Spinal cord (tissue), 9 donors: ENCODE measurements at regions not wholly inside any gene's neighbourhood (a gene's known extent, or its start where the extent isn't known, plus 50 kb on each side); places are given as distances from the start of the nearest gene placed in this dataset.
A peak's percentile ranks its signal among the peaks of the same experiment; 100 is the strongest.
"Not testable (repeated sequence)": the region's sequence is repeated elsewhere in the genome, so short reads cannot be mapped to it uniquely, and the experiment has no call there.

Source experiments
- DNase-seq, 6 donors: peaks; one replicate each; pipeline versions ENCODE4 v3.0.0 to v3.0.0-alpha.2; 2013 to 2015; ENCODE audit warnings: low spot score in 6 of 6, low read depth in 4 of 6
- H3K27ac ChIP-seq: one replicate; pipeline ENCODE4 v1.5.1; 2013; ENCODE audit warnings: low read depth, low read length, control low read depth
- H3K27me3 ChIP-seq: one replicate; pipeline ENCODE4 v1.6.1; 2013; ENCODE audit warnings: low read length; ENCODE audit not compliant: control insufficient read depth, insufficient read depth
- H3K36me3 ChIP-seq: one replicate; pipeline ENCODE4 v1.6.1; 2013; ENCODE audit warnings: low read length; ENCODE audit not compliant: control insufficient read depth, insufficient read depth
- H3K4me1 ChIP-seq: one replicate; pipeline ENCODE4 v1.6.1; 2013; ENCODE audit warnings: low read length; ENCODE audit not compliant: control insufficient read depth, insufficient read depth
- H3K4me3 ChIP-seq: one replicate; pipeline ENCODE4 v1.5.1; 2013; ENCODE audit warnings: low read depth, low read length, control low read depth
- H3K9me3 ChIP-seq: one replicate; pipeline ENCODE4 v1.6.1; 2013; ENCODE audit warnings: low read length; ENCODE audit not compliant: control insufficient read depth, insufficient read depth
- WGBS: methylation state at CpG from one replicate; pipeline ENCODE4 v1.1.5; 2013; ENCODE audit warnings: missing lambda C conversion rate; ENCODE audit not compliant: insufficient coverage; 5-methylcytosine and 5-hydroxymethylcytosine counted together
- donor health status: healthy.

DNA sequence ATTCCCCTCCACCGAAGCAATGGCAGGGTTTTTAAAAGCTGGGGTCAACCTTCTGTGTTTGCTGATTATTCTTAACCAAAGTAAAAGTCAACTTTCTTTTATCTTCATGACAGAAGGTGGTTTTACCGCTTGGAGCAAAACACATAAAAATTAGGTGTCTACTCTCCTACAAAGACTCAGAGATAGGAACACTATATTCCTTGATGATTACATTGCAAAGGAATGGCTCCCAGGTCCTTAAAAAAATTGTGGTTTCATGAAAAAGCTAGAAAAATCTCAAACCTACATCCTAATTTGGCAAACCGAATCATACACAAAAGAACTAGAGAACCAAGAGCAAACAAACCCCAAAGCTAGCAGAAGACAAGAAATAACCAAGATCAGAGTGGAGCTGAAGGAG is 760.4 kb upstream of the PCDH20 start:
- Histone ChIP-seq H3K27me3 (no peaks in the 10 kb centered on the region), H3K4me1 (no peaks in the 10 kb centered on the region), H3K36me3 (no peaks in the 10 kb centered on the region), H3K9me3 (no peaks in the 10 kb centered on the region), H3K27ac (no peak overlapping the region), H3K4me3 (no peak overlapping the region)
- WGBS: no CpG with 5 or more reads among the region's 3 CpGs
- DNase-seq: no peak

DNA sequence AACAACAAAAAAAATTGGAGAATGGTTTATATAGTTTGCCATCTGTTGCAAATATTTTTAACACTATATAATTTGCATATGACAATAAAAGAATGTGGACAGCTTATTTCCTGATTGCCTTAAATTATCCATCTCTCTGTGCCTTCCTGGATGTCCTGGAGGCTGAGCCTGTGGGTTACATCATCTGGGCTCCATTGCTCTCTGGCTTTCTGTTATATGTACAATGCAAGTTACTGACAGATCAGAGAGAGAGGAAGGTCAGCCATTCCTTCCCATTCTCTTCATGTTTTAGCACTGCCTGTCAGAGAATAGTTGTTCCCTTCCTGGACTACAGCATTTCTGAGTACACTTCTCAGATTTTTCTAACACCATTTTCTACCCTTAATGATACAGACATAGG is 758.3 kb upstream of the PCDH20 start:
- peak in 1 of 6 donors; percentile 7 for DNase-seq
- Histone ChIP-seq H3K36me3 (no peaks in the 10 kb centered on the region), H3K4me1 (no peaks in the 10 kb centered on the region), H3K4me3 (no peak overlapping the region), H3K27me3 (no peaks in the 10 kb centered on the region), H3K27ac (no peak overlapping the region), H3K9me3 (no peaks in the 10 kb centered on the region)

DNA sequence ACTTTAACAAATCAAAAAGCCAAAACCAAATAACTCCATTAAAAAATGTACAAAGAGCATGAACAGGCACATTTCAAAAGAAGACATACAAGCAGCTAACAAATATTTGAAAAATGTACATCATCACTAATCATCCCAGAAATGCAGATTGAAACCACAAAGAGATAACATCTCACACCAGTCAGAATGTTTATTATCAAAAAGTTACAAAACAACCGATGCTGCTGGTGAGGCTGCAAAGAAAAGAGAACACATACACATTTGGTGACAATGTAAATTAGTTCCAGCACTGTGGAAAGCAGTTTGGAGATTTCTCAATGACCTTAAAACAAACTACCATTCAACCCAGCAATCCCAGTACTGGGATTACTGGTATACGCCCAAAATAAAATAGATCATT is 756.0 kb upstream of the PCDH20 start:
- Histone ChIP-seq H3K36me3 (no peaks in the 10 kb centered on the region), H3K4me1 (no peaks in the 10 kb centered on the region), H3K27ac (no peak overlapping the region), H3K9me3 (no peaks in the 10 kb centered on the region), H3K4me3 (no peak overlapping the region), H3K27me3 (no peaks in the 10 kb centered on the region)
- no CpG with 5 or more reads among the region's 2 CpGs for WGBS
- no peak for DNase-seq

DNA sequence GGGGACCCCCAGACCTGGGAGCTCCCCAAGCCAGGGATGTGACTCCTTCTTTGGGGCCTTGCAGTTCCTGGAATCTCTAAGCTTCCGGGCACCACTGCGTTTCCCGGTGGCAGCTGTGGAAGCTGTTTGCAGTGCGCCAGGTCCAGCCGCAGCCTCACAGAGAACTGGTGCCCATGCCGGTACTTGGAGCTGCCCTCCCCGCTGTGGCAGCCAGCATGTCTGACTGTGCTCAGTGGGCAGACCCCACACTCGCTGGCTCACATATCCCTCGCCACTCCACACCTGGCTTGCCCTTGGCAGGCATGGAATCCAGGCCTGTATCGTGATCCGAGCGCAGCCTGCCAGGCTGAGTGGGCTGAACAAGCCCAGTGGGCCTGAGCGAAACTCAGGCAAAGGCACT is 753.2 kb upstream of the PCDH20 start:
- no peak overlapping the region for H3K4me3 ChIP-seq
- H3K4me1 ChIP-seq: no peaks in the 10 kb centered on the region
- H3K9me3 ChIP-seq: no peaks in the 10 kb centered on the region
- no peaks in the 10 kb centered on the region for H3K36me3 ChIP-seq
- WGBS: 94% methylated on average over 13 of the region's 13 CpGs
- no peak overlapping the region for H3K27ac ChIP-seq
- no peak for DNase-seq
- H3K27me3 ChIP-seq: no peaks in the 10 kb centered on the region

DNA sequence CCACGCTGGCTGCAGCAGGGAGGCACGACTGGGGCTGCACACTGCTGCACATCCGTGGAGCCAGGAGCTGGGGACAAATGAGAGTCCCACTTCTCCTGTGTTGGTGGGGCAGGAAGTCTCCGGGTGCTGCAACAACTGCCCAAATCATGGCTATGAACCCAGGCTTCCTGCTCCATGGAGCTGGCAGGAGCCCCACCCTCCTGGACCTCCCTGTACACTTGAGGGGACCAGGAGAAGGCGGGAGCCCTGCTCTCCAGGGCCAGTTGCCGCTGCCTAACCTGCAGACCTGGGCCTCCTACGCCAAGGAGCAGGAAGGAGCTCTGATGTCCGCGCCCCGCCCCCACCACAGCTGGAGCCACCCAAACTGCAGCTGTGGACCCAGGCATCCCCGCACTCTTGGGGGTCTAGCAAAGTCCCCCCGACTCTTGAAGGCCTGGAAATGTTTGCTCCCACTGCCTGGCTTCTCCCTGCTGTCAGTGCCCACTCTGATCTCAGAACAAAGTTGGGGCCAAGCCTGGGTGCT is 752.1 kb upstream of the PCDH20 start:
- no peaks in the 10 kb centered on the region for H3K27me3 ChIP-seq
- no peaks in the 10 kb centered on the region for H3K9me3 ChIP-seq
- 94% methylated on average over 12 of the region's 12 CpGs for WGBS
- H3K4me1 ChIP-seq: no peaks in the 10 kb centered on the region
- no peak for DNase-seq
- no peak overlapping the region for H3K27ac ChIP-seq
- no peak overlapping the region for H3K4me3 ChIP-seq
- H3K36me3 ChIP-seq: no peaks in the 10 kb centered on the region

DNA sequence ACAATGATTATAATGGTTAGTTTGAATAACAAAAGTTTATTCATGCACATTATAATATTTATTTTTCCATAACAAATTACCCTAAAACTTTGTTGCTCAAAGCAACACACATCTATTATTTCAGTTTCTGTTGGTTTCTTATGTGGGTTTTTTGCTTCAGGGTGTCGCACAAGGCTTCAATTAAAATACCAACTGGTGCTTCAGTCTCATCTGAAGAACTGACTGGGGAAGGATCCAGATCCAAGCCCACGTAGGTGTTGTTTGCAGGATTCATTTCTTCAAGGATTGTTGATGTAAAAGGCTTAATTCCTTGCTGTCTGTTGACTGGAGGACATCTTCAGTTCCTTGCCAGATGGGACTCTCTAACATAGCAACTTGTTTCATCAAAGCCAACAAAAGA is 747.2 kb upstream of the PCDH20 start:
- no peak overlapping the region for H3K27ac ChIP-seq
- no peak overlapping the region for H3K4me3 ChIP-seq
- no peaks in the 10 kb centered on the region for H3K27me3 ChIP-seq
- no peaks in the 10 kb centered on the region for H3K9me3 ChIP-seq
- no peaks in the 10 kb centered on the region for H3K4me1 ChIP-seq
- 83% methylated on average over 1 of the region's 2 CpGs for WGBS
- H3K36me3 ChIP-seq: no peaks in the 10 kb centered on the region
- no peak for DNase-seq

DNA sequence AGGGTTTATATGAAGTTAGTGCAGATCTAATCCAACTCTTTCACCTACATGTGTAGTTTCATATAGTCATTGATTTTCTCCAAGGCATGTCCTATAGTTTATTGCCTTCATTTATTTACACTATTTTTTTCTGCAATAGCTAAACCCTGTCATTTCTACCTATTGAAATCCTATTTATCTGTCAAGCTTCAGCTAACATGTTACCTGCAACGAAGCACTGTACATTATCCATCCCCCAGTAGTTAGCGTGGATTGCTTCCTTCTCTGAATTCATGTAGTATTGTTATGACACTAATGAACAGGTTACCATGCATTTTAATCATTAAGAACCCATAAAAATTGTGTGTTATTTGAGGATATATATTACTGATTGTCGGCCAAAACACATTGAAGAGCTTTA is 742.9 kb upstream of the PCDH20 start:
- DNase-seq: no peak
- Histone ChIP-seq H3K9me3 (no peaks in the 10 kb centered on the region), H3K4me1 (no peaks in the 10 kb centered on the region), H3K27me3 (no peaks in the 10 kb centered on the region), H3K36me3 (no peaks in the 10 kb centered on the region), H3K4me3 (no peak overlapping the region), H3K27ac (no peak overlapping the region)
- WGBS: no CpG with 5 or more reads among the region's 3 CpGs

DNA sequence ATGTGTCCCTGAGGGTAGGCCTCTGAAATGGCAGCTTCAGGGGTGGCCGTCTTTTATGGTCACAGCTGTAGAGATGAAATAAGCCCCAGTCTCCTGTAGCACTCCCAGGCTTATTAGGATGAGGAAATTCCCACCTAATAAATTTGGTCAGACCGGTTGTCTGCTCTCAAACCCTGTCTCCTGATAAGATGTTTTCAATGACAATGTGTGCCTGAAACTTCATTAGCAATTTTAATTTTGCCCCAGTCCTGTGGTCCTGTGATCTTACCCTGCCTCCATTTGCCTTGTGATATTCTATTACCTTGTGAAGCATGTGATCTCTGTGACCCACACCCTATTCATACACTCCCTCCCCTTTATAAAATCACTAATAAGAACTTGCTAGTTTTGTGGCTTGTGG is 736.1 kb upstream of the PCDH20 start:
- not testable (repeated sequence) for H3K27me3 ChIP-seq, H3K36me3 ChIP-seq, H3K27ac ChIP-seq, H3K4me1 ChIP-seq, H3K4me3 ChIP-seq, DNase-seq, H3K9me3 ChIP-seq
- no CpG with 5 or more reads among the region's 2 CpGs for WGBS

DNA sequence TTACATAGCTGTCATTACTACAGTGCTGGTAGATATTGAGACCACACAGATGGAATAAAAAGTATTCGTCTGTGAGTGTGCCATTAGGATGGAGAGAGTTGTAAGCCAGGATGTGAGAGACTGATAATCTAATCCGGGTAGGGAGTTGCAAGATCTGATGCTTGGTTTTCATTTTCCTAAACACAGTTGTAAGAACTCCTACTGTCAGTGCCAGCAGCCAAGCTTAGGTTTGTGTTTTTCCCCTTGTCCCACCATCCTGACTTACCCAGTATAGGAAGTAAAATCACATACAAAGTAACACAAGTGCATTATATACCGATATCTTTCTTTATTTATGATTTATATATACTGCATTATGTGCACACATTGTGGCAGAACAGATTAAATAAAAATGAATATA is 726.4 kb upstream of the PCDH20 start:
- H3K9me3 ChIP-seq: peaks cover 4% of the 10 kb centered on the region
- no peak overlapping the region for H3K27ac ChIP-seq
- no CpG with 5 or more reads among the region's 3 CpGs for WGBS
- H3K36me3 ChIP-seq: no peaks in the 10 kb centered on the region
- no peak for DNase-seq
- H3K27me3 ChIP-seq: no peaks in the 10 kb centered on the region
- H3K4me3 ChIP-seq: no peak overlapping the region
- H3K4me1 ChIP-seq: no peaks in the 10 kb centered on the region

DNA sequence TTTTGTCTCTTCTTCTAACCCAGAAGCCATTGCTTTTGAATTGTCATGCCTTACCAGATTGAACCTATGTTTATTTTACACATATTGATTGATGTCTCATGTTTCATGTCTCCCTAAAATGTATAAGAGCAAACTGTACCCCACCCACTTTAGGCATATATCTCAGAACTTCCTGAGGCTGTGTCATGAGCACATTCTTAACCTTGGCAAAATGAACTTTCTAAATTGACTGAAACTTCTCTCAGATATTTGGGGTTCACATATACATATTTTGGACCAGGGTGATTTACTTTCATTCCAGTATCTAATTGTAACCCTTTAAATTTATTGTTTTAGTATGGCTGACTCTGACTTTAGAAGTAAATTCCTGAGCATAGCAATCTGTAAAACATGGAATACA is 723.9 kb upstream of the PCDH20 start:
- Histone ChIP-seq H3K4me1 (no peaks in the 10 kb centered on the region), H3K36me3 (no peaks in the 10 kb centered on the region), H3K9me3 (peaks cover 4% of the 10 kb centered on the region), H3K4me3 (no peak overlapping the region), H3K27me3 (no peaks in the 10 kb centered on the region), H3K27ac (no peak overlapping the region)
- no peak for DNase-seq
